OCI-LY7 (cell line): ENCODE measurements at regions not wholly inside any gene's neighbourhood (a gene's known extent, or its start where the extent isn't known, plus 50 kb on each side); places are given as distances from the start of the nearest gene placed in this dataset.

Experiments used
- BruUV-seq: library from RNA; stranded (reverse); fragments of 400-500 nt; replicated peaks from 2 replicates; lab custom pipeline; 2021; lab: Mats Ljungman, UMichigan
- CTCF ChIA-PET: fragments of 300-600 bp; sonication (Branson Sonifier 250); formaldehyde crosslinking; loops from one replicate; lab custom pipeline; 2022; ENCODE audit warnings: antibody characterized with exemption; ENCODE audit not compliant: unreplicated experiment; lab: Charles Lee
- POLR2A ChIA-PET: fragments of 300-600 bp; sonication (Branson Sonifier 250); formaldehyde crosslinking; loops from one replicate; lab custom pipeline; 2022; ENCODE audit warnings: antibody characterized with exemption; lab: Charles Lee
- DNase-seq: peaks from one replicate; pipeline ENCODE4 v3.0.0-alpha.2; 2015; ENCODE audit warnings: low spot score
- H2AFZ ChIP-seq: fragments of 200-600 bp; sonication (generic), shearing (Covaris generic); 2 replicates; pipeline ENCODE4 v1.6.1; 2014; ENCODE audit warnings: mild to moderate bottlenecking, antibody characterized with exemption, low read length, moderate library complexity
- H3K27ac ChIP-seq: fragments of 200-600 bp; sonication (generic); 2 replicates; pipeline ENCODE4 v1.5.1; 2014; ENCODE audit warnings: mixed run types, low read depth, mild to moderate bottlenecking, moderate library complexity, low read length, inconsistent platforms; ENCODE audit not compliant: poor library complexity, severe bottlenecking
- H3K36me3 ChIP-seq: fragments of 200-600 bp; sonication (generic); 2 replicates; pipeline ENCODE4 v1.6.1; 2014; ENCODE audit warnings: mild to moderate bottlenecking, antibody characterized with exemption, low read length, moderate library complexity, mixed read lengths; ENCODE audit not compliant: insufficient read depth
- H3K4me1 ChIP-seq: fragments of 200-600 bp; sonication (generic); 2 replicates; pipeline ENCODE4 v1.5.1; 2014; ENCODE audit warnings: mild to moderate bottlenecking, low read length; ENCODE audit not compliant: insufficient read depth, poor library complexity, severe bottlenecking
- H3K4me2 ChIP-seq: fragments of 200-600 bp; sonication (generic); 2 replicates; pipeline ENCODE4 v1.6.1; 2014; ENCODE audit warnings: mild to moderate bottlenecking, low read length
- H3K4me3 ChIP-seq: fragments of 200-600 bp; sonication (generic); 2 replicates; pipeline ENCODE4 v1.5.1; 2014; ENCODE audit warnings: mild to moderate bottlenecking, low read depth, low read length; ENCODE audit not compliant: poor library complexity, severe bottlenecking
- H3K79me2 ChIP-seq: fragments of 200-600 bp; sonication (generic); 2 replicates; pipeline ENCODE4 v1.6.1; 2016; ENCODE audit warnings: low read depth, mild to moderate bottlenecking, low read length, moderate library complexity, mixed read lengths; ENCODE audit not compliant: insufficient read depth
- H3K9me2 ChIP-seq: fragments of 200-600 bp; sonication (generic); 2 replicates; pipeline ENCODE4 v1.6.1; 2016; ENCODE audit warnings: mild to moderate bottlenecking, low read length, mixed read lengths; ENCODE audit not compliant: insufficient read depth
- H3K9me3 ChIP-seq: fragments of 200-600 bp; sonication (generic); 2 replicates; pipeline ENCODE4 v1.6.1; 2014; ENCODE audit warnings: mild to moderate bottlenecking, mixed run types, low read length, mixed read lengths
- H4K20me1 ChIP-seq: fragments of 200-600 bp; sonication (generic); 2 replicates; pipeline ENCODE4 v1.6.1; 2014; ENCODE audit warnings: mild to moderate bottlenecking, antibody characterized with exemption, low read length, moderate library complexity, mixed read lengths; ENCODE audit not compliant: insufficient read depth
- CTCF ChIP-seq: fragments of 200-600 bp; sonication (generic); conservative IDR thresholded peaks from 2 replicates; pipeline ENCODE4 v1.5.1; 2014; ENCODE audit warnings: mild to moderate bottlenecking, antibody characterized with exemption, low read length, moderate library complexity, mixed read lengths
- EZH2phosphoT487 ChIP-seq: fragments of 200-600 bp; sonication (generic); IDR thresholded peaks from 2 replicates; pipeline ENCODE4 v1.6.1; 2018; ENCODE audit warnings: low read depth, borderline replicate concordance, mild to moderate bottlenecking, mixed run types, antibody characterized with exemption, low read length, moderate library complexity, mixed read lengths
- intact Hi-C: fragments of 100-400 bp; cut with micrococcal nuclease; formaldehyde crosslinking; loops from one replicate; pipeline ENCODE4 v1.10.0; 2022; ENCODE audit not compliant: unreplicated experiment

GRCh38 chr9:129406278-129407225 is 214.3 kb downstream of the C9orf50 start:
- no peaks in the 10 kb centered on the region for H3K79me2 ChIP-seq
- H3K9me2 ChIP-seq = no peaks in the 10 kb centered on the region
- DNase-seq = no peak
- ChIA-PET CTCF (no interaction called here), POLR2A (no interaction called here)
- no peak for TF ChIP-seq EZH2phosphoT487
- no peak for TF ChIP-seq CTCF
- no peak overlapping the region for H3K4me3 ChIP-seq
- no peaks in the 10 kb centered on the region for H3K9me3 ChIP-seq
- H3K36me3 ChIP-seq = no peaks in the 10 kb centered on the region
- no peak overlapping the region for H3K27ac ChIP-seq
- peaks cover 7% of the 10 kb centered on the region for H3K4me1 ChIP-seq
- H4K20me1 ChIP-seq = no peaks in the 10 kb centered on the region
- intact Hi-C loops = no loop called here
- H3K4me2 ChIP-seq = no peak overlapping the region
- no peak overlapping the region for H2AFZ ChIP-seq
- BruUV-seq = no TSS peak

- BruUV-seq = no TSS peak
- Histone ChIP-seq H3K4me2 (no peak overlapping the region), H2AFZ (no peak overlapping the region), H3K27ac (no peak overlapping the region), H3K4me3 (no peak overlapping the region), H4K20me1 (no peaks in the 10 kb centered on the region), H3K9me2 (no peaks in the 10 kb centered on the region), H3K9me3 (no peaks in the 10 kb centered on the region), H3K4me1 (peaks cover 7% of the 10 kb centered on the region), H3K36me3 (no peaks in the 10 kb centered on the region), H3K79me2 (no peaks in the 10 kb centered on the region)
- intact Hi-C loops = no loop called here
- POLR2A ChIA-PET = no interaction called here
- no peak for TF ChIP-seq CTCF
- TF ChIP-seq EZH2phosphoT487 = no peak
- CTCF ChIA-PET = no interaction called here
- DNase-seq = no peak
Observed at GRCh38 chr9:129405827-129406213, 215.1 kb downstream of the C9orf50 start.

GRCh38 chr9:129405089-129405826 is 215.6 kb downstream of the C9orf50 start:
- no peaks in the 10 kb centered on the region for H4K20me1 ChIP-seq
- CTCF ChIA-PET = no interaction called here
- H3K27ac ChIP-seq = no peak overlapping the region
- no peaks in the 10 kb centered on the region for H3K36me3 ChIP-seq
- H3K4me1 ChIP-seq = peaks cover 7% of the 10 kb centered on the region
- no peaks in the 10 kb centered on the region for H3K79me2 ChIP-seq
- intact Hi-C loops = no loop called here
- no TSS peak for BruUV-seq
- H3K4me3 ChIP-seq = no peak overlapping the region
- TF ChIP-seq EZH2phosphoT487 (no peak), CTCF (no peak)
- no peaks in the 10 kb centered on the region for H3K9me2 ChIP-seq
- H3K9me3 ChIP-seq = no peaks in the 10 kb centered on the region
- POLR2A ChIA-PET = no interaction called here
- DNase-seq = no peak
- H3K4me2 ChIP-seq = no peak overlapping the region
- H2AFZ ChIP-seq = no peak overlapping the region
